ENCODE measurements at regions not wholly inside any gene's neighbourhood (a gene's known extent, or its start where the extent isn't known, plus 50 kb on each side); places are given as distances from the start of the nearest gene placed in this dataset.
A peak's percentile ranks its signal among the peaks of the same experiment; 100 is the strongest.
"Not testable (repeated sequence)": the region's sequence is repeated elsewhere in the genome, so short reads cannot be mapped to it uniquely, and the experiment has no call there.

- H4K8ac ChIP-seq (ENCODE audit: low read depth, low read length) = no peak overlapping the region
- H3K14ac ChIP-seq (ENCODE audit: low read length) = no peak overlapping the region
- H2BK12ac ChIP-seq (ENCODE audit: low read length) = no peak overlapping the region
- peaks cover 2 to 3% of the 10 kb centered on the region in 2 donors for H3K4me1 ChIP-seq (ENCODE audit: control insufficient read depth in 2 of 2, insufficient read depth in 1 of 2, low read depth in 1 of 2, low read length in 2 of 2)
- no peak overlapping the region for H2BK15ac ChIP-seq (ENCODE audit: low read length)
- H2BK5ac ChIP-seq (ENCODE audit: low read length) = no peak overlapping the region
- no peak overlapping the region for H3K27ac ChIP-seq (replicated peaks; ENCODE audit: low read length)
- no peak overlapping the region for H3K4me2 ChIP-seq (ENCODE audit: insufficient read depth, low read length, poor library complexity, severe bottlenecking)
- no peak overlapping the region for H3K4me3 ChIP-seq (ENCODE audit: low read length in 2 of 2)
- no peak overlapping the region for H3K9ac ChIP-seq (ENCODE audit: low read depth, low read length, poor library complexity)
- H3K18ac ChIP-seq (ENCODE audit: low read length) = no peak overlapping the region
- WGBS, 2 donors (ENCODE audit: extremely low coverage in 2 of 2, insufficient read length in 2 of 2, insufficient replicate concordance in 1 of 2) = no CpG with 5 or more reads among the region's 2 CpGs
- no peak overlapping the region for H3K23ac ChIP-seq (ENCODE audit: low read depth, low read length, poor library complexity)
- no peaks in the 10 kb centered on the region for H3K36me3 ChIP-seq (replicated peaks in 1 of 2; ENCODE audit: control insufficient read depth in 2 of 2, insufficient read depth in 2 of 2, low read length in 2 of 2)
- DNase-seq (ENCODE audit: low spot score) = no peak
- H4K91ac ChIP-seq (ENCODE audit: low read depth, low read length, poor library complexity) = no peak overlapping the region
- no peak overlapping the region for H2BK120ac ChIP-seq (ENCODE audit: low read depth, low read length)
- no peaks in the 10 kb centered on the region for H3K79me1 ChIP-seq (ENCODE audit: low read depth, low read length)
- no peak overlapping the region for H3K4ac ChIP-seq (ENCODE audit: low read length)
- no peaks in the 10 kb centered on the region for H3K9me3 ChIP-seq (replicated peaks in 1 of 2; ENCODE audit: control insufficient read depth in 2 of 2, insufficient read depth in 1 of 2, low read depth in 1 of 2, low read length in 2 of 2)
- no peak overlapping the region for H2AFZ ChIP-seq (ENCODE audit: low read length)
- H3K27me3 ChIP-seq (ENCODE audit: control insufficient read depth in 3 of 3, insufficient read depth in 3 of 3, low read depth in 1 of 3, low read length in 3 of 3) = peaks cover 0 to 5% (median 0%) of the 10 kb centered on the region in 3 experiments
- H2AK5ac ChIP-seq (ENCODE audit: low read depth, low read length) = no peak overlapping the region
Measured at GRCh38 chr20:40966103-40966502, 62.5 kb upstream of the TOP1 start.

- Histone ChIP-seq H2AK5ac (ENCODE audit: low read depth, low read length) (no peak overlapping the region), H3K18ac (ENCODE audit: low read length) (no peak overlapping the region), H2AFZ (ENCODE audit: low read length) (no peak overlapping the region), H3K14ac (ENCODE audit: low read length) (no peak overlapping the region), H4K91ac (ENCODE audit: low read depth, low read length, poor library complexity) (no peak overlapping the region), H3K4me2 (ENCODE audit: insufficient read depth, low read length, poor library complexity, severe bottlenecking) (no peak overlapping the region), H4K8ac (ENCODE audit: low read depth, low read length) (no peak overlapping the region), H2BK120ac (ENCODE audit: low read depth, low read length) (no peak overlapping the region), H3K79me1 (ENCODE audit: low read depth, low read length) (no peaks in the 10 kb centered on the region), H3K23ac (ENCODE audit: low read depth, low read length, poor library complexity) (no peak overlapping the region), H3K4me3 (ENCODE audit: low read length in 2 of 2) (no peak overlapping the region), H3K36me3 (replicated peaks in 1 of 2; ENCODE audit: control insufficient read depth in 2 of 2, insufficient read depth in 2 of 2, low read length in 2 of 2) (no peaks in the 10 kb centered on the region), H3K27ac (replicated peaks; ENCODE audit: low read length) (no peak overlapping the region), H3K4me1 (ENCODE audit: control insufficient read depth in 2 of 2, insufficient read depth in 1 of 2, low read depth in 1 of 2, low read length in 2 of 2) (peaks cover 2% of the 10 kb centered on the region in 2 donors), H3K27me3 (ENCODE audit: control insufficient read depth in 3 of 3, insufficient read depth in 3 of 3, low read depth in 1 of 3, low read length in 3 of 3) (peaks cover 0 to 4% (median 0%) of the 10 kb centered on the region in 3 experiments), H2BK15ac (ENCODE audit: low read length) (no peak overlapping the region), H2BK5ac (ENCODE audit: low read length) (no peak overlapping the region), H3K9ac (ENCODE audit: low read depth, low read length, poor library complexity) (no peak overlapping the region), H3K4ac (ENCODE audit: low read length) (no peak overlapping the region), H2BK12ac (ENCODE audit: low read length) (no peak overlapping the region), H3K9me3 (replicated peaks in 1 of 2; ENCODE audit: control insufficient read depth in 2 of 2, insufficient read depth in 1 of 2, low read depth in 1 of 2, low read length in 2 of 2) (no peaks in the 10 kb centered on the region)
- no peak for DNase-seq (ENCODE audit: low spot score)
- WGBS, 2 donors (ENCODE audit: extremely low coverage in 2 of 2, insufficient read length in 2 of 2, insufficient replicate concordance in 1 of 2) = no CpG with 5 or more reads among the region's 9 CpGs
Measured at GRCh38 chr20:40966516-40967185, 62.0 kb upstream of the TOP1 start.

- H3K36me3 ChIP-seq (replicated peaks in 1 of 2; ENCODE audit: control insufficient read depth in 2 of 2, insufficient read depth in 2 of 2, low read length in 2 of 2) = no peaks in the 10 kb centered on the region
- H3K4me2 ChIP-seq (ENCODE audit: insufficient read depth, low read length, poor library complexity, severe bottlenecking) = no peak overlapping the region
- peaks cover 0 to 4% (median 0%) of the 10 kb centered on the region in 3 experiments for H3K27me3 ChIP-seq (ENCODE audit: control insufficient read depth in 3 of 3, insufficient read depth in 3 of 3, low read depth in 1 of 3, low read length in 3 of 3)
- no peak overlapping the region for H2BK15ac ChIP-seq (ENCODE audit: low read length)
- no peak overlapping the region for H2BK12ac ChIP-seq (ENCODE audit: low read length)
- H3K4me1 ChIP-seq (ENCODE audit: control insufficient read depth in 2 of 2, insufficient read depth in 1 of 2, low read depth in 1 of 2, low read length in 2 of 2) = peaks cover 2% of the 10 kb centered on the region in 2 donors
- no peak overlapping the region for H4K91ac ChIP-seq (ENCODE audit: low read depth, low read length, poor library complexity)
- WGBS, 2 donors (ENCODE audit: extremely low coverage in 2 of 2, insufficient read length in 2 of 2, insufficient replicate concordance in 1 of 2) = no CpG with 5 or more reads among the region's 4 CpGs
- no peak overlapping the region for H3K14ac ChIP-seq (ENCODE audit: low read length)
- no peak overlapping the region for H3K18ac ChIP-seq (ENCODE audit: low read length)
- no peak overlapping the region for H3K4ac ChIP-seq (ENCODE audit: low read length)
- H3K9ac ChIP-seq (ENCODE audit: low read depth, low read length, poor library complexity) = no peak overlapping the region
- H2AK5ac ChIP-seq (ENCODE audit: low read depth, low read length) = no peak overlapping the region
- H3K27ac ChIP-seq (replicated peaks; ENCODE audit: low read length) = no peak overlapping the region
- H4K8ac ChIP-seq (ENCODE audit: low read depth, low read length) = no peak overlapping the region
- no peaks in the 10 kb centered on the region for H3K79me1 ChIP-seq (ENCODE audit: low read depth, low read length)
- no peaks in the 10 kb centered on the region for H3K9me3 ChIP-seq (replicated peaks in 1 of 2; ENCODE audit: control insufficient read depth in 2 of 2, insufficient read depth in 1 of 2, low read depth in 1 of 2, low read length in 2 of 2)
- H3K4me3 ChIP-seq (ENCODE audit: low read length in 2 of 2) = no peak overlapping the region
- DNase-seq (ENCODE audit: low spot score) = no peak
- H2AFZ ChIP-seq (ENCODE audit: low read length) = no peak overlapping the region
- H2BK120ac ChIP-seq (ENCODE audit: low read depth, low read length) = no peak overlapping the region
- H2BK5ac ChIP-seq (ENCODE audit: low read length) = no peak overlapping the region
- no peak overlapping the region for H3K23ac ChIP-seq (ENCODE audit: low read depth, low read length, poor library complexity)
Measured at GRCh38 chr20:40967700-40968099, 60.9 kb upstream of the TOP1 start.

- H3K9me3 ChIP-seq (replicated peaks in 1 of 2; ENCODE audit: control insufficient read depth in 2 of 2, insufficient read depth in 1 of 2, low read depth in 1 of 2, low read length in 2 of 2); H3K27ac ChIP-seq (replicated peaks; ENCODE audit: low read length); H2BK5ac ChIP-seq (ENCODE audit: low read length); H2BK120ac ChIP-seq (ENCODE audit: low read depth, low read length); H2BK12ac ChIP-seq (ENCODE audit: low read length); H2BK15ac ChIP-seq (ENCODE audit: low read length); H3K4me1 ChIP-seq (ENCODE audit: control insufficient read depth in 2 of 2, insufficient read depth in 1 of 2, low read depth in 1 of 2, low read length in 2 of 2); H3K27me3 ChIP-seq (ENCODE audit: control insufficient read depth in 3 of 3, insufficient read depth in 3 of 3, low read depth in 1 of 3, low read length in 3 of 3); H2AK5ac ChIP-seq (ENCODE audit: low read depth, low read length); H3K23ac ChIP-seq (ENCODE audit: low read depth, low read length, poor library complexity); H4K91ac ChIP-seq (ENCODE audit: low read depth, low read length, poor library complexity); H3K4ac ChIP-seq (ENCODE audit: low read length); H3K9ac ChIP-seq (ENCODE audit: low read depth, low read length, poor library complexity); H3K79me1 ChIP-seq (ENCODE audit: low read depth, low read length); H3K36me3 ChIP-seq (replicated peaks in 1 of 2; ENCODE audit: control insufficient read depth in 2 of 2, insufficient read depth in 2 of 2, low read length in 2 of 2); H3K14ac ChIP-seq (ENCODE audit: low read length): not testable (repeated sequence)
- peak; percentile 81 for DNase-seq (ENCODE audit: low spot score)
- peak overlapping the region in 1 of 2 donors; percentile 19 for H3K4me3 ChIP-seq (ENCODE audit: low read length in 2 of 2)
- H4K8ac ChIP-seq (ENCODE audit: low read depth, low read length) = peak overlapping the region; percentile 70
- peak overlapping the region; percentile 85 for H2AFZ ChIP-seq (ENCODE audit: low read length)
- H3K18ac ChIP-seq (ENCODE audit: low read length) = peak overlapping the region; percentile 92
- WGBS, 2 donors (ENCODE audit: extremely low coverage in 2 of 2, insufficient read length in 2 of 2, insufficient replicate concordance in 1 of 2) = no CpG with 5 or more reads among the region's 28 CpGs
- H3K4me2 ChIP-seq (ENCODE audit: insufficient read depth, low read length, poor library complexity, severe bottlenecking) = peak overlapping the region; percentile 37
Measured at GRCh38 chr20:40968816-40969562, 59.6 kb upstream of the TOP1 start.

Measured in neuronal stem cell (in vitro differentiated cells).